Nephron (organoid): ENCODE measurements at regions not wholly inside any gene's neighbourhood (a gene's known extent, or its start where the extent isn't known, plus 50 kb on each side); places are given as distances from the start of the nearest gene placed in this dataset.
A peak's percentile ranks its signal among the peaks of the same experiment; 100 is the strongest.

Experiments
- H3K27ac Mint-ChIP-seq, 3 experiments: 2 replicates each; pipeline ENCODE4 v1.8.0; 2020; ENCODE audit warnings: mixed read lengths in 3 of 3, mild to moderate bottlenecking in 2 of 3, moderate library complexity in 1 of 3
- H3K27me3 Mint-ChIP-seq: 2 replicates; pipeline ENCODE4 v1.8.0; 2021; ENCODE audit warnings: low read depth, mild to moderate bottlenecking, moderate library complexity, mixed read lengths
- H3K36me3 Mint-ChIP-seq: 2 replicates; pipeline ENCODE4 v1.8.0; 2020; ENCODE audit warnings: low read depth, mixed read lengths
- H3K4me1 Mint-ChIP-seq: 2 replicates; pipeline ENCODE4 v1.8.0; 2020; ENCODE audit warnings: mixed read lengths
- H3K4me3 Mint-ChIP-seq, 3 experiments: 2 replicates each; pipeline ENCODE4 v1.8.0; 2020; ENCODE audit warnings: mild to moderate bottlenecking in 3 of 3, mixed read lengths in 3 of 3, moderate library complexity in 2 of 3
- H3K9me3 Mint-ChIP-seq: 2 replicates; pipeline ENCODE4 v1.8.0; 2020; ENCODE audit warnings: mixed read lengths
- CTCF ChIP-seq, 3 experiments: fragments of 200-600 bp; sonication (generic); IDR thresholded peaks; one replicate each; pipeline ENCODE4 v1.5.0; 2021; ENCODE audit warnings: antibody characterized with exemption in 3 of 3; ENCODE audit not compliant: unreplicated experiment in 3 of 3

GRCh38 chr12:19058235-19059021 is 71.1 kb upstream of the PLEKHA5 start:
- Mint-ChIP-seq H3K27ac (peak overlapping the region in 1 of 3 experiments; percentile 12), H3K9me3 (no peaks in the 10 kb centered on the region), H3K4me3 (no peak overlapping the region)

GRCh38 chr12:19064713-19065112 is 64.8 kb upstream of the PLEKHA5 start:
- Mint-ChIP-seq H3K27me3 (no peaks in the 10 kb centered on the region), H3K4me1 (peaks cover 15% of the 10 kb centered on the region), H3K4me3 (no peak overlapping the region), H3K27ac (peak overlapping the region in 1 of 3 experiments; percentile 81), H3K36me3 (no peaks in the 10 kb centered on the region), H3K9me3 (no peaks in the 10 kb centered on the region)
- TF ChIP-seq CTCF (IDR thresholded peaks at IDR 0.05; ENCODE audit: unreplicated experiment in 3 of 3), result no peak

More at GRCh38 chr12:19058235-19059021, 71.1 kb upstream of the PLEKHA5 start:
- Mint-ChIP-seq H3K36me3 (no peaks in the 10 kb centered on the region), H3K4me1 (peaks cover 17% of the 10 kb centered on the region), H3K27me3 (no peaks in the 10 kb centered on the region)
- no peak for TF ChIP-seq CTCF (IDR thresholded peaks at IDR 0.05; ENCODE audit: unreplicated experiment in 3 of 3)

GRCh38 chr12:19065223-19065622 is 64.3 kb upstream of the PLEKHA5 start:
- Mint-ChIP-seq H3K9me3 (no peaks in the 10 kb centered on the region), H3K27ac (peak overlapping the region; percentile 29 to 81 (median 57)), H3K4me3 (no peak overlapping the region), H3K27me3 (no peaks in the 10 kb centered on the region), H3K4me1 (peaks cover 15% of the 10 kb centered on the region), H3K36me3 (no peaks in the 10 kb centered on the region)
- no peak for TF ChIP-seq CTCF (IDR thresholded peaks at IDR 0.05; ENCODE audit: unreplicated experiment in 3 of 3)

GRCh38 chr12:19065871-19066270 is 63.7 kb upstream of the PLEKHA5 start:
- Mint-ChIP-seq H3K27ac (peak overlapping the region; percentile 57 to 81 (median 72)), H3K9me3 (no peaks in the 10 kb centered on the region)
- no peak for TF ChIP-seq CTCF (IDR thresholded peaks at IDR 0.05; ENCODE audit: unreplicated experiment in 3 of 3)

GRCh38 chr12:19066475-19067001 is 63.0 kb upstream of the PLEKHA5 start:
- Mint-ChIP-seq H3K27ac (peak overlapping the region; percentile 57 to 81 (median 72)), H3K36me3 (no peaks in the 10 kb centered on the region), H3K9me3 (no peaks in the 10 kb centered on the region), H3K4me3 (no peak overlapping the region), H3K4me1 (peaks cover 15% of the 10 kb centered on the region), H3K27me3 (no peaks in the 10 kb centered on the region)
- no peak for TF ChIP-seq CTCF (IDR thresholded peaks at IDR 0.05; ENCODE audit: unreplicated experiment in 3 of 3)

More at GRCh38 chr12:19065871-19066270, 63.7 kb upstream of the PLEKHA5 start:
- peaks cover 15% of the 10 kb centered on the region for H3K4me1 Mint-ChIP-seq
- H3K27me3 Mint-ChIP-seq, result no peaks in the 10 kb centered on the region
- no peaks in the 10 kb centered on the region for H3K36me3 Mint-ChIP-seq
- H3K4me3 Mint-ChIP-seq, result no peak overlapping the region
